ENCODE measurements at regions not wholly inside any gene's neighbourhood (a gene's known extent, or its start where the extent isn't known, plus 50 kb on each side); places are given as distances from the start of the nearest gene placed in this dataset.

- Histone ChIP-seq H3K9ac (no peak overlapping the region), H3K79me2 (no peaks in the 10 kb centered on the region), H3K36me3 (ENCODE audit: control insufficient read depth, insufficient read depth, low read length) (no peaks in the 10 kb centered on the region), H2AFZ (no peak overlapping the region), H3K27ac (peak overlapping the region; percentile 32), H3K27me3 (ENCODE audit: control insufficient read depth, insufficient read depth, low read length) (no peaks in the 10 kb centered on the region), H3K4me2 (ENCODE audit: low read length) (no peak overlapping the region), H3K4me1 (no peaks in the 10 kb centered on the region), H3K9me3 (ENCODE audit: control insufficient read depth, low read length) (no peaks in the 10 kb centered on the region), H3K4me3 (ENCODE audit: low read depth, low read length) (no peak overlapping the region)
- TF ChIP-seq CTCF (IDR thresholded peaks at IDR 0.05), result no peak
These were observed 86.3 kb upstream of the CARMIL1 start for GRCh38 chr6:25192590-25193459.

- no peak for TF ChIP-seq CTCF (IDR thresholded peaks at IDR 0.05)
- Histone ChIP-seq H3K9me3 (ENCODE audit: control insufficient read depth, low read length) (no peaks in the 10 kb centered on the region), H3K4me3 (ENCODE audit: low read depth, low read length) (no peak overlapping the region), H3K4me2 (ENCODE audit: low read length) (no peak overlapping the region), H3K4me1 (no peaks in the 10 kb centered on the region), H3K27me3 (ENCODE audit: control insufficient read depth, insufficient read depth, low read length) (no peaks in the 10 kb centered on the region), H2AFZ (peak overlapping the region; percentile 11), H3K36me3 (ENCODE audit: control insufficient read depth, insufficient read depth, low read length) (no peaks in the 10 kb centered on the region), H3K79me2 (no peaks in the 10 kb centered on the region), H3K9ac (no peak overlapping the region), H3K27ac (peak overlapping the region; percentile 32)
These were observed 85.6 kb upstream of the CARMIL1 start for GRCh38 chr6:25193460-25194171.

- Histone ChIP-seq H3K4me1 (no peaks in the 10 kb centered on the region), H3K4me2 (ENCODE audit: low read length) (no peak overlapping the region), H3K9ac (no peak overlapping the region), H2AFZ (no peak overlapping the region), H3K4me3 (ENCODE audit: low read depth, low read length) (no peak overlapping the region), H3K27ac (peak overlapping the region; percentile 9), H3K36me3 (ENCODE audit: control insufficient read depth, insufficient read depth, low read length) (no peaks in the 10 kb centered on the region), H3K79me2 (no peaks in the 10 kb centered on the region), H3K27me3 (ENCODE audit: control insufficient read depth, insufficient read depth, low read length) (no peaks in the 10 kb centered on the region), H3K9me3 (ENCODE audit: control insufficient read depth, low read length) (no peaks in the 10 kb centered on the region)
- TF ChIP-seq CTCF (IDR thresholded peaks at IDR 0.05), result no peak
These were observed 84.9 kb upstream of the CARMIL1 start for GRCh38 chr6:25194172-25194678.

- no peaks in the 10 kb centered on the region for H3K27me3 ChIP-seq (ENCODE audit: control insufficient read depth, insufficient read depth, low read length)
- H2AFZ ChIP-seq, result no peak overlapping the region
- no peak overlapping the region for H3K4me3 ChIP-seq (ENCODE audit: low read depth, low read length)
- H3K4me2 ChIP-seq (ENCODE audit: low read length), result no peak overlapping the region
- no peak overlapping the region for H3K9ac ChIP-seq
- no peaks in the 10 kb centered on the region for H3K36me3 ChIP-seq (ENCODE audit: control insufficient read depth, insufficient read depth, low read length)
- no peak for TF ChIP-seq CTCF (IDR thresholded peaks at IDR 0.05)
- H3K9me3 ChIP-seq (ENCODE audit: control insufficient read depth, low read length), result no peaks in the 10 kb centered on the region
- H3K4me1 ChIP-seq, result no peaks in the 10 kb centered on the region
- H3K79me2 ChIP-seq, result no peaks in the 10 kb centered on the region
- no peak overlapping the region for H3K27ac ChIP-seq
These were observed 82.7 kb upstream of the CARMIL1 start for GRCh38 chr6:25196464-25196863.
